NCI-H146 treated with DMSO at 0.1 percent for 48 hours (cell line): ENCODE measurements at regions not wholly inside any gene's neighbourhood (a gene's known extent, or its start where the extent isn't known, plus 50 kb on each side); places are given as distances from the start of the nearest gene placed in this dataset.

ENCODE experiments used
- DNase-seq: peaks from one replicate; lab custom pipeline; 2025; ENCODE audit not compliant: unreplicated experiment; lab: John Stamatoyannopoulos, UW

DNA sequence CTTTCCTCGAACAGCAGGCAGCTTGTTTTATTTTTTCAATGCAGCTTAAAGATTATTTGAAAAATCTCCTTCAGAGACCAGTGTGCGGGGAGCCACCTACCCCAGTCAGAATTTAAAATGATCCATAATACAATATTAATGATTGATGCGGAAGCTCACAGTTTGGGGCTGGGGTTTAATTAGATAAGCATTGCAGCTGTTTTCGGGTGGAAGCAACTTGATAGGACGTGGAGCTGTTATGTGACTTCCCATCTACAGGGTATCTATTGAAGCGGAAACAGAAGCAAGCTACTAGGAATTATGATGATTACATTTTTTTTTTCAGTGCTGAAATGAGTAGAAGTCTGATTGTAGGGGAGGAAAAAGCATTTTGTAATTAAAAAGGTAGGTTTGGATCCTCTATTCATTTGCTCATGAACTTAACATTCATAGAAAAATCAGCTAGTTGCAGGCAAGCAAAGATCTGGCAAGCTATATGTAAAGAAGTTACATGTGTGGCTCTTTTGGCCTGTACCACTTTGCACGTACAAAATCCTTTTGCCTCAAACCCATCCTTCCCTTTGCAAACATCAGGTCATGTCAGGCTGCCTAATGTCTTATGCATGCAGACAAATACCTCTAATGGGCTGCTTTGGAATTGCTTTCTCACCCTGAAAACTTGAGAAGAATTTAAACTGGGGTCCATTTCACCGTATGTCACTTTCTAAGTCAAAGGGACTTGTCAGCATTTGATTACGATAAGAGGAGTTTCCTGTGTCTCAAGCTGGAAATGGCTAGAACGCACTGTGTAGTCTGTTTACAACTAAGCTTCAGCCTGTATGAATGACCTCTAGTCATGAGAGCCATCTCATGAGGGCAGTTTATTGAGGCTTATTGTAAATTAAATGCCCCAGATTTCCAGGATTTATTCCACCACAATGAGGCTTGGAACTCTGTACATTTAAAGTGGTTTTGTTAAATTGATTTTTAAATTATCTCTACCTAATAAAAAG, 267.1 kb upstream of the TMTC4 start:
- no peak for DNase-seq

- DNase-seq: no peak
Measured at GRCh38 chr13:100940658-100941057, 266.1 kb upstream of the TMTC4 start.

DNA sequence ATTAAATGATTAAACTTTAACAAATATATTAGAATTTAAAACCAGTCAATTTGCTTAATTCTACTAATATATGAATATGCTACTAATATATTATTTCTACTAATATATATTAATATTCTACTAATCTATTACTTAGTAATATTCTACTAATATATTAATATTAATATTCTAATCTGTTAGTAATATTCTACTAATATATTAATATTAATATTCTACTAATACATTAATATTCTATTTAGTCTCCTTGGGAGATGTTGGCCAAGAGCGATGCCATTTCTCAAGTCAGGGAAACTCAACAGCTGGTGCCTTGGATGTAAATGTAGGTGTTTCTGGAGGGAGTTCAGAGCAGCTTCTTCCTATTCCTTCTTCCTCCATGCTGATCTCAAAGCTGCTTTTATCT, 259.2 kb upstream of the TMTC4 start:
- no peak for DNase-seq

GRCh38 chr13:100922599-100922998, 248.0 kb upstream of the TMTC4 start:
- DNase-seq: no peak

DNA sequence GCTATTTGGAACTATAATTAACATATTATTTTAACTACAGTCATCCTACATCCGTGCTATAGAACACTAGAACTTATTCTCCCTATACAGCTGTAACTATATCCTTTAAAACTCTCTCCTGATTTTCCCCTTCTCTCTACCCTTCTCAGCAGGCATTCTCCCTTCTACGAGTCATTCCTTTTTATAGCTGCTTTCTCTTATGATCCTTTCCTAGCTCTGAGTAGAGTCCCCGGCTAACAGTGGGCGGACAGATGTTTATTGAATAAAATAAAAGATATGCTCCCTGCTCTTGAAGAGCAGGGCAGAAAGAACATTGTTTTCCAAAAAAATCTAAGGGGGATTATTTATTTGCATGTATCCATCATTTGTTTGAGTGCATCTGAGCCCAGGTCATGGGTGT, 246.5 kb upstream of the TMTC4 start:
- DNase-seq: no peak

DNA sequence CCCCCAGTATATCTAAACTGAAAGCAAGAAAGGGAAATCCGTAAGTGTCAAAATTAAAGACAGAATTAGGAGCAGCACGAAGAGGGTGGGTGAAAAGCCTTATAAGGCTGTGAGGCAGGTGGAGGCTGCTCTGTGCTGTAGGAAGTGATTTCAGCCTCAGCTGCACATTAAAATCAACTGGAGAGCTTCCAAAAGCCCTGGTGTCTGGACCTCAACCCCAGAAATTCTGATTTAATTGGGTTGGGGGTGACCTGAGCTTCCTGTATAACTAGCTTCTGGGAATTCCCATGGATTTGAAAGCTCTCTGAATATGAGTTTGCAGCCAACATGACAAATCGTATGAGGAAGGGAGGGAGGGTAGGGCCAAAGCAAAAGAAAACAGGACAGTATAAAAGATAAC, 242.4 kb upstream of the TMTC4 start:
- no peak for DNase-seq

GRCh38 chr13:100913143-100913542, 238.5 kb upstream of the TMTC4 start:
- no peak for DNase-seq

DNA sequence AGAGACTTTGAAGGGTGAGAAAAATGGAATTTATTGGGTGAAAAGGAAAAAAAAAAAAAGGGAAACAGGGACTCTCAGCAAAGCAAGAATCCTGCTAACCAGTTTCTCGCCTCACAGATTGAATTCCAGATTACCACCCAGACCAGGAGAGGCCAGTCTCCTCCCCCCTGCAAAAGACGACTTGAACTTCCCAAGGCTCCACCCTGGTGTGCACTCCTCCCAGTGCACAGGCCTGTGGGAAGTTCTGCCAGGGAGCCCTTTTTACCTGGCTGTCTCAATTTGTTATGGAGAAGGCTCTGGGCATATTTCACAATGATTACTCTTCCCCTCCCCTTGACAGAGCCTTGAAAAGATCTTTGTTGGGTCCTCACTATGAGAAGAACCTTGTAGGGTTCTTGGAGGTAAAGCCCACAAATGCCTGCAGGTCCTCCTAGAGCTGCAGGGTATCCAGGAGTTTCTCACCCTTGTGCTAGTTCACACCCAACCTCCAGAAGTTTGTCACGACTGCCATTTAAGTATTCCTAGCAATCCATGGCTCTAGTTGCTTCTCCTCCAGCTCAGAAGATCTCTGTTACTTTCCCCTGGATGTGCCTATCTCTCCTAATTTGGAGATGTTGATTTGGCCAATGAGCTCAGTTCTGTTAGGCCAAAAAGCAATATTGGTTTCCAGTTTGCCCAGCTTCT, 229.8 kb upstream of the TMTC4 start:
- DNase-seq: no peak

GRCh38 chr13:100899720-100900316, 225.2 kb upstream of the TMTC4 start:
- DNase-seq: no peak

DNA sequence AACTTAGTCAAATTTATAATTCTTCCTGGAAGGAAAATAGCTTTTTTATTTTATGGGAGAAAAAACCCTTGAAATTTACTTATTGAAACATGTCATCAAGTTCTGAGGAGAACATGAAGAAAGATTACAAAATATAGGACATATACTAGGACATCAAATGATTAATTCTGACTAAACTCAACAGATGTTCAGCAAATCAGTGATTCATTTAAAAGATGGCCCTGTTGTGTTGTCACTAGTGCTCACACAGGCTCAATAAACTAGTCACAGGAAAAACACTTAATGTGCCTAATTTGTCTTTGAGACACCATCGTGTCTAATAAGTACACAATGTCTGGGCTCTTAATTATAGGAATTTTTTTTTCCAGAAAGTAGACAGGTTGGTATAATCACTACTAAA, 223.8 kb upstream of the TMTC4 start:
- DNase-seq: no peak

DNA sequence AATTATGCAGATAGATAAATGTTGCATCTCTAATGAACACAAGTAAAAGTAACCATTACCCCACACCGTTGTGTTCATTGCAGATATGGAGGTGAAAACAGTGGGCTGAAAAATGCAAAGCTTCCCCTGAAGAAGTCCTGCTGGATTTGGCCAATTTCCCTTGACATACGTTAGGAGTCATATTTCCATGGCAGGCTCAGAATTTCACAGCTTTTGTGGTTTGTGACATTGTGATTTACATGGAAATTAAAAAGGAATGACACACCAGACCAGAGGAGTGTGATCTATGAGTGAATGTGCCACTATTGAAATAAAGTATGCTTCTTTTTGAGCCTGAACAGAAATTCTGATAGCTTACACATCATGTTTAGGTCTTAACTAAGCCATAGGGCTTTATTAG, 221.1 kb upstream of the TMTC4 start:
- DNase-seq: no peak

- DNase-seq: no peak
Measured at GRCh38 chr13:100892981-100893380, 218.4 kb upstream of the TMTC4 start.

DNA sequence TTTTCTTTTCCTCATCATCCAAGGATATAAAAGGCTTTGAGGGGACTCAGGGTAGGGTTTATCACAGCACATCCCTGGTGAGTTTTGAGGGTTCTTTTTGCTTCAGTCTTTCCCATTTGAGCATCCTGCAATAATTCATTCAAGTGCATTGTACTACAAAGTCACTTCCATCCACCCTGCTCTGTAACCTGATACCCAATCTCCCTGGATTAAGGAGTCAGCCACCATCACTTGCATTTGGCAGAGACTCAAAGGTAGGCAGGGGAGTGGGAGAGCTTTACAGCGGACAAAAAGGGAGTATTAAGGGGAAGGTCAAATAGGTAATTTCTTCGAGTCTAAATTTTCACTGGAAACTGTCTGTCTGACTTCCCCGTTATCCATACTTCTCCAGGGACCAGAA, 216.1 kb upstream of the TMTC4 start:
- DNase-seq: no peak

GRCh38 chr13:100887729-100888151, 213.1 kb upstream of the TMTC4 start:
- DNase-seq: no peak

DNA sequence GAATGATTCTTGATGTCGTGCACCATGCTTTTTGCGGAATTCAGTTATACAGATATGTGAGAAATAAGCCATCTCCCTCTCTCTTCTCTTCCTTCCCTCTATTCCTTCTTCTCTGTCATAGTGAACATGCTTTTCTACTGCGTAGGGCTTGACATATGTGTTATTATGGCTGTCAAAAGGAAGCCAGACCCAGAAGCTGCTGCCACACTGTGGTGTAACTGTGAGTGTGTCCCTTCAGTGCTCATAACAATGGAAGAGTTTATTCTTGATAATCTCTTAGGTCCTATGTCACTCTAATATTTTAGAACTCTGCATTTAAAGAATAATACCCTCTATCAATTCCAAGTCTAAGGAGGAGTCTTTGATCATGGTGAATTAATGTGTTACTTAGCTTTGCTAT, 208.9 kb upstream of the TMTC4 start:
- no peak for DNase-seq

DNA sequence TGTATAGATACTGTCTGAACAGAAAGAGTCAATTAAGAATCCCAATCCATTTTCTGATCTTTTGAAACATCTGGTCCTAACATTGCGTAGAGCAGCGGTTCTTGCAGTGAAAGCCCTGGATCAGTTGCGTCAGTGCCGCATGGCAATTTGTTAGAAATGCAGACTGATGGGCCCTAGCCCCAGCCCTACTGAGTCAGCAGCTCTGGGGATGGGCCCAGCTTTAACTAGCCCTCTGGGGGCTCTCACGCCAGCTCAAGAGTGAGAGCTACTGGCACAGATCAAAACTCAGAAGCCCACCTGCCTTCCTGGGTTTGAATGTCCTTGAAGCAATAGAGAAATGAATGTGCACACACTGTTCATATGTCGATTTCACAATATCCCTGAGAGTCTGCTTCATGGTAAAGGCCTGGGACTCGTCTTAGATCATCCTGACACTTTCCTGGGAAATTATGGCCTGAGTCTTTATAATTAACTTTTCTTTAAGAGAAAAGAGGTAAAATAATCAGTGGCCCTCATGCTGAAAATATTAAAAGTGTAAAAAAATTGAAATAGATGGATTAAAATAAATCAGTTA, 206.8 kb upstream of the TMTC4 start:
- no peak for DNase-seq

DNA sequence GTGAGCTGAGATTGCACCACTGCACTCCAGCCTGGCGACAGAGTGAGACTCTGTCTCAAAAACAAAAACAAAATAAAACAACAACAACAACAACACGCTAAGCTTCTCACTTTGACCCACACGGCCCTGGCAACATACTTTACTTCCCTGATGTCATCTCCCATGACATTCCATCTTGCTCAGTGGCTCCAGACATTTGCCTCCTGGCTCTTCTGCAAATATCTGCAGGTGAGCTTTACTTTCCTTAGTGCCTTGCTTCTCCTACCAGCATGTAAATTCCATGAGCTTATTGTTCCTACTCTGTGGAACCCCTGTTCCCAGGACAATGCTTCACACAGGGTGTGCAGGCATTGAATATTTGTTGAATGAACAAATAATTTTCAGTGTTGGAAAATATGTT, 205.6 kb upstream of the TMTC4 start:
- DNase-seq: no peak

DNA sequence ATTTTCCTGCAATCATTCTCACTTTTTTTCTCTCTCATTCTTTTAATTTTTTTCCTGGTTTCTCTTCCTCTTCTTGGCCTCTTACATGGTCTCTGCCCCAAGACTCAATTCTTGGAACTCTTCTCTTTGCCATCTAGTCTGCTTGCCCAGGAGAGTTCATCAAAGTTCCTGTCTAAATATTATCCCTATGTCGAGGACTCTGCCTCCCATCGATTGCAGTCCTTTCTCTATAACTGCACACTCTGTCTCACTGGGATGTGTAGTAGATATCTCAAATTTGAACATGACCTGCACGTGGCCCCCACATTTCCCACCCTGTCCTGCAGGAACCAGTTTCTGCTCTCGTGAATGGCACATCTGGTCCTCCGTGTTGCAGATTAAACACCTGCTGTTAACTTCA, 204.7 kb upstream of the TMTC4 start:
- no peak for DNase-seq

DNA sequence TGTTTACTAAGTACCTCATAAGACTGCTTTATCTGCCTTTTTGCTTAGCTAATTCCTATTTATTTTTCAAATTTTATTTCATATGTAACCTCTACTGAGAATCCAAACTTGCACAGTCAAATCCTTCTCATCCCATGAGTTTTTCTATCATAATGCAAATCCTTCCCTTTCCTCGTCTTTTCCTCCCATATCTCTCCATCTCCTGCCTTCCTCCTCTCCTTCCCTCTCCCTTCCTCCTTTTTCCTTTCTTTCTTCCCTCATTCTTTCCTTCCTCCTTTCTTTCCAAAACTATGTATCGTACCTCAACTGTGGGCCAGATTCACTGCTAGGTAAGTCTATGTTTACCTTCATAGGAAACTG, 201.4 kb upstream of the TMTC4 start:
- DNase-seq: no peak

- no peak for DNase-seq
Measured at GRCh38 chr13:100875392-100876043, 200.9 kb upstream of the TMTC4 start.

GRCh38 chr13:100872761-100873160, 198.2 kb upstream of the TMTC4 start:
- no peak for DNase-seq
